AG04450 (cell line): ENCODE measurements at regions not wholly inside any gene's neighbourhood (a gene's known extent, or its start where the extent isn't known, plus 50 kb on each side); places are given as distances from the start of the nearest gene placed in this dataset.

Source experiments
- CTCF ChIA-PET: fragments of 300-600, 350-600 bp; formaldehyde crosslinking; extraction: SDS; loops from one replicate; lab custom pipeline; 2022; ENCODE audit warnings: antibody characterized with exemption, inconsistent platforms; lab: Charles Lee
- POLR2A ChIA-PET: fragments of 350-600 bp; formaldehyde crosslinking; extraction: SDS; loops from one replicate; lab custom pipeline; 2021; ENCODE audit warnings: antibody characterized with exemption, inconsistent platforms; lab: Yijun Ruan, JAX
- DNase-seq: peaks from one replicate; pipeline ENCODE4 v3.0.0-alpha.2; 2011; ENCODE audit warnings: low read depth, low spot score
- H3K27ac ChIP-seq: one replicate; pipeline ENCODE4 v1.5.1; 2012; ENCODE audit warnings: low read depth, low read length, control low read depth
- H3K27me3 ChIP-seq: one replicate; pipeline ENCODE4 v1.6.0; 2012; ENCODE audit warnings: low read length; ENCODE audit not compliant: control insufficient read depth, insufficient read depth
- H3K4me3 ChIP-seq: 2 replicates; pipeline ENCODE4 v1.5.1; 2011; ENCODE audit warnings: mild to moderate bottlenecking, low read depth, low read length, control low read depth
- H3K9me3 ChIP-seq: 2 replicates; pipeline ENCODE4 v1.5.1; 2012; ENCODE audit warnings: low read length; ENCODE audit not compliant: control insufficient read depth, insufficient read depth
- TF ChIP-seq, protein P1 (sequence below): IDR thresholded peaks from 2 replicates; pipeline ENCODE4 v1.5.1; 2011; ENCODE audit warnings: low read depth, low read length, control low read depth, inconsistent platforms

DNA sequence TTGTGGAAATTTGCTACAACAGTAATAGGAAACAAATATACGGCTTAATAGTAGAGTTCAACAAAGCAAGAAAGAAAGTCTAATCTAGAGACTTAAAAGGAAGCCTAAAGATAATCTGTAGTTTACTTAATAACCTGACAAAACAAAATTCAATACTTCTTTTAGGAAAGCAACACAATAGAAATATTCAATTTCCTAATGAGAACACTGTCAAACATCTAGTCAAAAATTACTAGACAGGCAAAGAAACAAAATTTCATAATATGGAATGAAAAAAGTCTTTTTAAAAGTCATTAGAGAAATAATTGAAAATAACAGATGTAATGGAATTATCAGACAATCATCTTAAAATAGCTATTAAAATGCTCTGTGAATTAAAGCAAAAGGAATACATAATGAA is 692.5 kb upstream of the ADAMTS16 start:
- H3K9me3 ChIP-seq = no peaks in the 10 kb centered on the region
- POLR2A ChIA-PET = no interaction called here
- no peak overlapping the region for H3K27ac ChIP-seq
- no peak overlapping the region for H3K4me3 ChIP-seq
- CTCF ChIA-PET = no interaction called here
- no peaks in the 10 kb centered on the region for H3K27me3 ChIP-seq
- no peak for DNase-seq
- TF ChIP-seq, protein P1, sequence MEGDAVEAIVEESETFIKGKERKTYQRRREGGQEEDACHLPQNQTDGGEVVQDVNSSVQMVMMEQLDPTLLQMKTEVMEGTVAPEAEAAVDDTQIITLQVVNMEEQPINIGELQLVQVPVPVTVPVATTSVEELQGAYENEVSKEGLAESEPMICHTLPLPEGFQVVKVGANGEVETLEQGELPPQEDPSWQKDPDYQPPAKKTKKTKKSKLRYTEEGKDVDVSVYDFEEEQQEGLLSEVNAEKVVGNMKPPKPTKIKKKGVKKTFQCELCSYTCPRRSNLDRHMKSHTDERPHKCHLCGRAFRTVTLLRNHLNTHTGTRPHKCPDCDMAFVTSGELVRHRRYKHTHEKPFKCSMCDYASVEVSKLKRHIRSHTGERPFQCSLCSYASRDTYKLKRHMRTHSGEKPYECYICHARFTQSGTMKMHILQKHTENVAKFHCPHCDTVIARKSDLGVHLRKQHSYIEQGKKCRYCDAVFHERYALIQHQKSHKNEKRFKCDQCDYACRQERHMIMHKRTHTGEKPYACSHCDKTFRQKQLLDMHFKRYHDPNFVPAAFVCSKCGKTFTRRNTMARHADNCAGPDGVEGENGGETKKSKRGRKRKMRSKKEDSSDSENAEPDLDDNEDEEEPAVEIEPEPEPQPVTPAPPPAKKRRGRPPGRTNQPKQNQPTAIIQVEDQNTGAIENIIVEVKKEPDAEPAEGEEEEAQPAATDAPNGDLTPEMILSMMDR = no peak

DNA sequence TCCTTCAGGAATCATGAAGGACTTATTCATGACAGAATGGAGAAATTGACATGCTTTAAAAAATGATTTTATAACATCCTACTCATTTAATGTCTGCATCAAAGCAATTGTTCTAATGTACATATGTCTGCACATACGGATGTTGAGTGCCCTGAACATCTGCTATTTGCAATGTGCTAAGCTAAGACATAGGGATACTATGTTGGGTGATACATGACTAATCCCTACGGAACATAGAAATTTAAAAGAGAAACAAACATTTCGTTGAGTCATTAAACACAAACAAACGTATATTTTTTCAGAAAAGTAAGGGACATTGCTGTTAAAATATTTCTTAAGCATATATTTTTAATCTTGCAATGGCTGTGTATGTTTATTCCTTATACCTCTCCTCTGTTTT is 686.5 kb upstream of the ADAMTS16 start:
- Histone ChIP-seq H3K27me3 (no peaks in the 10 kb centered on the region), H3K4me3 (no peak overlapping the region), H3K9me3 (peaks cover 4% of the 10 kb centered on the region; the same call in 1 of the 2 replicates), H3K27ac (no peak overlapping the region)
- ChIA-PET POLR2A (no interaction called here), CTCF (no interaction called here)
- no peak for DNase-seq
- TF ChIP-seq, protein P1 = no peak

DNA sequence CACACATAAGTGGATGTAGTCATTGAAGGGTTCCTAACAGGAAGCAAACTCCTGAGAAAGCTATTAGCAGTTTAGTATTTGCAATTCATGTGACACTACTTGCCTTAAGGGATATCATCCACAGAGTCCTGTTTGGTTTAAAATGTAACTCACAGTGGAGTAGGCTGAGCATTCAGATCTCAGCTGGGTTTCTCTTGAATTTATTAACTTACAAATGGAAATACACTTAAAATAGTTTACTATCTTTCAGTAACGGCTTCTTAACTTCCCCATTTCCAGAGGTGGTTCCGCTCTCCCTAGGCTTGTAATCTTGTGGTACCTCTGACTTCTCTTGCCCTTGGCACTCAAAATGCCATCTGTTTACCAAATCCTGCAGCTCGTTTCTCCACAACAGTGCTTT is 660.7 kb upstream of the ADAMTS16 start:
- DNase-seq = no peak
- CTCF ChIA-PET = no interaction called here
- POLR2A ChIA-PET = no interaction called here
- peaks cover 33% of the 10 kb centered on the region for H3K9me3 ChIP-seq
- TF ChIP-seq, protein P1 = no peak
- no peak overlapping the region for H3K27ac ChIP-seq
- no peak overlapping the region for H3K4me3 ChIP-seq
- no peaks in the 10 kb centered on the region for H3K27me3 ChIP-seq

DNA sequence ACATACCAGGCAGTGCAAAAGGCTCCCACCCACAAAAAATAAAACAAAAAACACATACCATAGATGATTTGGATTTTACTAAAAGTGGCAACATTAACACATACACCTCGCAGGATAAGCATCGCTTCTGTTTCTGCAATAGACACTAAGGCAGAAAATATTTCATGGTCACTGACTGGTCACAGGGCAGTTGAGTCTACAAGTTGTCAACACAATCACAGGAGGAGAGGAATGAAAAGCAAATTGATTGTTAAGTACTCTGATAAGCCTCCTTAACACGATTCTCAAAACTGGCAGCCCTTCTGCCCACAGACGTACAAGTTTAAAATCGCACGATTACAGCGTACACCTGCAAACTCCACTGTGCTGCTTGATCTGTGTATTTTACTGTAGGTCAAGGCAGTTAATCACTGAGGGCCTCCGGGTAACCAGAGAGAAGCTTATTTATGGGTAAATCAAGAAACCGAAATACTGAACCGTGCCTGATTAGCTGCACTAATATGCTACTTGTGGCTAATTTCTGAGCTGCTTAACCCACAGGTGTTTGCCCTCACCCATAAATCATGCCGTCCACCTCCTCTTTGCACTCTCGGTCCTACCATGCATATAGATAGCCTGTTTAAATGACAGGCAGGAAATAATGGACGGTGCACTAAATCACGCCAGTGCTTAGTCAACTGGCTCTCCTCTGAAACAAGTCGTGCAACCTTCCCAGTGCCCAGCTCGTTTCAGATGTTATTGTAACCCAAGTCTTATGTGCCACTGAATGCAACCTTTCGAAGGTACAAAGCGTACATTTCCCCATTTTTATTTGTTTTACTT is 659.4 kb upstream of the ADAMTS16 start:
- DNase-seq = no peak
- Histone ChIP-seq H3K4me3 (no peak overlapping the region), H3K27me3 (no peaks in the 10 kb centered on the region), H3K9me3 (peaks cover 29% of the 10 kb centered on the region), H3K27ac (no peak overlapping the region)
- ChIA-PET CTCF (no interaction called here), POLR2A (no interaction called here)
- TF ChIP-seq, protein P1 = no peak

DNA sequence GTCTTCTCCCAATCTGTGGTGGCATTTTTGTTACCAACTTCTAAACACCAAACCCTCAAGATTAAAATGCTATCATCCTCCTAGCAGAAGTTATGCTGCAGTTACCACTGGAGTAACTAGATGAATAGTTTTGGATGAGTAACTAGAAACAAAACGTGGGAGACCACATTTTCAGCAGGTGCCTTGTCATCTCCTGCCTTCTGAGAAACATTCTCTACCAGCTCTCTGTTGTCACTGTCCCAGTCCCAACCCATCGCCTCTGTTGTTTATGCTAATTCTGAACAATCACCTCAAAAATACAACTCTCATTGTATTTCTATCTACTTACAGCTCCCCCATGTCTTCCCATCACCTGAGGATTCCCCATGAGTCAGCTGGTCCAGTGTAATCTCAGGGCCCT is 652.5 kb upstream of the ADAMTS16 start:
- Histone ChIP-seq H3K4me3 (no peak overlapping the region), H3K27ac (no peak overlapping the region), H3K9me3 (peaks cover 23% of the 10 kb centered on the region), H3K27me3 (no peaks in the 10 kb centered on the region)
- ChIA-PET POLR2A (no interaction called here), CTCF (no interaction called here)
- DNase-seq = no peak
- TF ChIP-seq, protein P1 = no peak
